CD4-positive, alpha-beta T cell treated with Interleukin-4 for 4 hours (primary cell): ENCODE measurements at regions not wholly inside any gene's neighbourhood (a gene's known extent, or its start where the extent isn't known, plus 50 kb on each side); places are given as distances from the start of the nearest gene placed in this dataset.
"Not testable (repeated sequence)": the region's sequence is repeated elsewhere in the genome, so short reads cannot be mapped to it uniquely, and the experiment has no call there.

Experiments used
- DNase-seq: peaks from one replicate; pipeline ENCODE4 v3.0.0-alpha.2; 2020

DNA sequence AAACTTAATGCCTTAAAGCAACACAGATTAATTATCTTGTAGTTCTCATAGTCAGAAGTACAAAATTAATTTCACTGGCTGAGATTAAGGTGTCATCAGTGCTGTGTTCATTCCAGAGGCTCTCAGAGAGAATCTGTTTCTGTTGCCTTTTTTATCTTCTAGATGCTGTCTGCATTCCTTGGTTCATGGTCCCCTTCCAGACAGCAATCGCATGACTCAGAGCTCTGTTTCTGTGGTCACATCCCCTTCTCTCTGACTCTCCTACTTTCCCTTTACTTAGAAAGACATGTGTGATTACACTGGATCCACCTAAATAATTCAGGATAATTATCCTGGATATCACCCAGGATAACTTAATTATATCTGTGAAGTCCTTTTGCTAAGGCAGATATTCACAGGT lies 148.6 kb downstream of the MAIP1 start:
- DNase-seq: no peak

DNA sequence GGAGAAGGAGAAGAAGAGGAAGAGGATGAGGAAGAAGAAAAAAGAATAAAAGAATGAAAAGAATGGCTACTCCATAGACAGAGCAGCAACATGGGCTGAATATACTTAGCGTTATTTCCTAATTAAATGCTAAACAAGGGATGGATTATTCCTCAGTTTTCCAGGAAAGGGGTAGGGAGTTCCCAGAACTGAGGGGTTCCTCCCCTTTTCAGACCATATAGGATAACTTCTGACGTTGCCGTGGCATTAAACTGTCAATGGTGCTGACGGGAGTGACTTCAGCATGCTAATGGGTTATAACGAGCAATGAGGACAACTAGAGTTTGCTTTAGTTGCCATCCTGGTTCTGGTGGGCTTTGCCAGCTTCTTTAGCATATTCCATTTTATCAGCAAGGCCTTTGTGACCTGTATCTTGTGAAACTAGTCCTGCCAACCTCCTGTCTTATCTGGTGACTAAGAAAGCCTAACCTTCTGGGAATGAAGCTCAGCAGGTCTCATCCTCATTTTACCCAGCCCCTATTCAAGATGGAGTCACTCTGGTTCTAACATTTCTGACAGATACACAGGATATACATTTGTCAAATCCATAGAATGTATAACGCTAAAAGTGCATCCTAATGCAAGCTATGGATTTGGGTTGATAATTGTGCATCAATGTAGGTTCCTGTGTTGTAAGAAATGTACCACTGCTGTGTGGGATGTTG lies 152.3 kb downstream of the MAIP1 start:
- DNase-seq: no peak

DNA sequence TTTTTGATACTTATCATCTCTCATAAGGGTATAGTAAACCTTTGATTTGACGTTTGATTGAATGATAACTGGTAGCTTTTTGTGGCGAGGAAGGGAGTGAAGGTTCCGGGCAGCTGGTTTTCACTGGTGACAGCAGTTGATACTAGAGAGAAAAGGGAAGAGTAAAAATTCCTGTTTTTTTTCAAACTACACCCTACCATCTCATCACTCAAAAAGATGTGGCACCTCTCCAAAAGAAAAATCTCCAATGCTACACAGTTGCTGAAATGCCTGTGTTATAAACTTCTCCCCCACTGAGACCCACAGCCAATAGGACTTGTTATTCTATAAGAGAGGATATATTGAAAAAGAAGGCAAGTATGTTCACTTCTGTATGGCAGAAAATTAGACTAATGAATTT lies 154.0 kb downstream of the MAIP1 start:
- no peak for DNase-seq

DNA sequence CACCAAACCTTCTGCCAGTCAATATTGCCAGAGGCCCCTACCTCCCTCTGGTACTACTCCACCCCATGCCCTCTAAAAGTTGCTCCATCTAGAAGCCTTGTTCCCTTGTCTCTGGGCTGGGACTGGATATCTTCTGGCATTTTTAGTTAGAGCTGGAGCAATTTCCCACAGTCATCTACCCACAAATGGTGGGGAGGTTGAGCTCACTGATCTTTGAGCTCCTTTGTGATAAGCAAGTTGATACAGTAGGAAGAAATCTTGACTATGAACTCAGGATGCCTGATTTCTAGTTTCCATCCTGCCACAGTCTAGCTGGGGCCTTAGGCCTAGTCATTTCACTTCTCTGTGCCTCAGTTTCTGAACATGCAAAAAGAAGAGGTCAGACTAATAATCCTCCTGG lies 155.0 kb downstream of the MAIP1 start:
- DNase-seq: no peak

DNA sequence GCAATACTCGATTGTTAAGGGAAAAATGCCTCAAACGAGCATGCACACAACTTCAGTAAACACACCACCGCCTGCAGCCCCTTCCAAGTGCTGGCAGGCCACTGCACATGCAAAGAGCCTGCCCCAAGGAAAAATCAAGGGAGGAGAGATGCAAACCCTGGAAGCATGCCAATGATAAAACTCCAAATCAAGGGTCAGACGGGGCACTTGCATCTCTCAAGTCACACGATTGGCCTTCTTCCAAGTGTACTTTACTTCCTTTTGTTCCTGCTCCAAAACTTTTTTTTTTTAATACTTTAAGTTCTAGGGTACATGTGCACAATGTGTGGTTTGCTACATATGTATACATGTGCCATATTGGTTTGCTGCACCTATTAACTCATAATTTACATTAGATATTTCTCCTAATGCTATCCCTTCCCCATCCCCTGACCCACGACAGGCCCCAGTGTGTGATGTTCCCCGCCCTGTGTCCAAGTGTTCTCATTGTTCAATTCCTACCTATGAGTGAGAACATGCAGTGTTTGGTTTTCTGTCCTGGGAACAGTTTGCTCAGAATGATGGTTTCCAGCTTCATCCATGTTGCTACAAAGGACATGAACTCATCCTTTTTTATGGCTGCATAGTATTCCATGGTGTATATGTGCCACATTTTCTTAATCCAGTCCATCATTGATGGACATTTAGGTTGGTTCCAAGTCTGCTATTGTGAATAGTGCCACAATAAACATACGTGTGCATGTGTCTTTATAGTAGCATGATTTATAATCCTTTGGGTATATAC lies 157.8 kb downstream of the MAIP1 start:
- DNase-seq: not testable (repeated sequence)

DNA sequence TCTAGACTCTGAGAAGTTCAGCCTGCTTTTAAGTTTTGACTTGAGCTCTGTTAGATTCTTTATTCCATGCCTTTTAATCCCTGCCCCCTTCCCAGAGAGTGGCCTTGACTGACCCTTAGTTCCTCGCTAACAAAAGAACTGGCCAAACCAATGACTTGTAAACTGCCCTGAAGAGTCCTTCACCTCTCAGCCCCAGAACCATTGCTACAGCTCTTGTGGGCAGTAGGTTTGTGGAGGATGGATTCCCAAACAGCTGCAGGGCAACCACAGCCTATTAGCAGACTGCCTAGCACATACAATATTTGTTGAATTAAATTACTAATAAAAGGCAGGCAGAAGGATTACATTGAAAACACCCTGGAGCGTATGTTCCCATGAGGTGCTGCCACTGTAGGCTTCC lies 163.9 kb downstream of the MAIP1 start:
- DNase-seq: no peak

DNA sequence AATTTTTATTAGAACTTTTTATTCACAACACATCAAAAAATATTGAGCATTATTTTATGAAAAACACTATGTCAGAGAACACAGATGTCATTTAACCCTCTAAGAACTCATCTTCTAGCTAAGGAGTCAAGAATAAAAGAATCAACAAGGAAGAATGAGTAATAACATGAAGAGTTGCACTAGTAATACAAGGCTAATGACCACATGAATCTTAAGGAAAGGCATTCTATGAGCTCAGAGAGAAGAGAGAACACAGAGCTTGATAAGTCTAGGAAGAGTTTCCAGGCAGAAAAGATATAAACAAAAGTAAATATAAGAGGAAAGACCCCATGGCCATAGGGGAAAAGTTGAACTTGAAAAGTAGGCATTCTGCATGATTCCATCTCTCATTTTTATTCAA lies 166.5 kb downstream of the MAIP1 start:
- DNase-seq: no peak

DNA sequence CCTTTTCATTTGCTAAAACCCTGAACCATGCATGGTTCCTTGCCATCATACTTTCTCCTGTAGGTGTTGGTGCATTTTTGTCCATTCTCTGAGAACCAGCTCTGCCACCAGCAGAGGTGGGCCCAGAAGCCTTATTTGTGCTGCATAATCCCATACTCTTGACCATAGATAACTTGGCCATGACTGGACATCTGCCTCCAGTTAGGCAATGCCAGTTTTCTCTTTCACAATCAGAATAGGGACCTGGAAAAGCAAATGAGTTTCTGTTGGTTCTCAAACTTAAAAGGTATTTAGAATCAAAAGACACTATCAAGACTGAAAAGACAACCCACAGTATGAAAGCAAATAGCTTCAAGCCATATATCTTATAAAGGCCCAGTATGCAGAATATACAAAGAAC lies 167.3 kb downstream of the MAIP1 start:
- DNase-seq: no peak

DNA sequence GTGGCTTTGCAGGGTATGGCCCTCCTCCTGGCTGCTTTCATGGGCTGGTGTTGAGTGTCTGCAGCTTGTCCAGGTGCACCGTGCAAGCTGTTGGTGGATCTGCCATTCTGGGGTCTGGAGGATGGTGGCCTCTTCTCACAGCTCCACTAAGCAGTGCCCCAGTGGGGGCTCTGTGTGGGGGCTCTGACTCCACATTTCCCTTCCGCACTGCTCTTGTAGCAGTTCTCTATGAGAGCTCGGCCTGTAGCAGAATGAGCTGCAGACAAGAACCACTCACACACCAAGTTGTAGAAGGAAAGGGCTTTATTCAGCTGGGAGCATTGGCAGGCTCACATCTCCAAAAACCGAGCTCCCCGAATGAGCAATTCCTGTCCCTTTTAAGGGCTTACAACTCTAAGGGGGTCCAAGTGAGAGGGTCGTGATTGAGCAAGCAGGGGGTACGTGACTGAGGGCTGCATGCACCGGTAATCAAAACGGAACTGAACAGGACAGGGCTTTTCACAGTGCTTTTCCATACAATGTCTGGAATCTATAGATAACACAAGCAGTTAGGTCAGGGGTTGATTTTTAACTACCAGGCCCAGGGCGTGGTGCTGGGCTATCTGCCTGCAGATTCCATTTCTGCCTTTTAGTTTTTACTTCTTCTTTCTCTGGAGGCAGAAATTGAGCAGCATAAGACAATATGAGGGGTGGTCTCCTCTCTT lies 169.4 kb downstream of the MAIP1 start:
- not testable (repeated sequence) for DNase-seq

DNA sequence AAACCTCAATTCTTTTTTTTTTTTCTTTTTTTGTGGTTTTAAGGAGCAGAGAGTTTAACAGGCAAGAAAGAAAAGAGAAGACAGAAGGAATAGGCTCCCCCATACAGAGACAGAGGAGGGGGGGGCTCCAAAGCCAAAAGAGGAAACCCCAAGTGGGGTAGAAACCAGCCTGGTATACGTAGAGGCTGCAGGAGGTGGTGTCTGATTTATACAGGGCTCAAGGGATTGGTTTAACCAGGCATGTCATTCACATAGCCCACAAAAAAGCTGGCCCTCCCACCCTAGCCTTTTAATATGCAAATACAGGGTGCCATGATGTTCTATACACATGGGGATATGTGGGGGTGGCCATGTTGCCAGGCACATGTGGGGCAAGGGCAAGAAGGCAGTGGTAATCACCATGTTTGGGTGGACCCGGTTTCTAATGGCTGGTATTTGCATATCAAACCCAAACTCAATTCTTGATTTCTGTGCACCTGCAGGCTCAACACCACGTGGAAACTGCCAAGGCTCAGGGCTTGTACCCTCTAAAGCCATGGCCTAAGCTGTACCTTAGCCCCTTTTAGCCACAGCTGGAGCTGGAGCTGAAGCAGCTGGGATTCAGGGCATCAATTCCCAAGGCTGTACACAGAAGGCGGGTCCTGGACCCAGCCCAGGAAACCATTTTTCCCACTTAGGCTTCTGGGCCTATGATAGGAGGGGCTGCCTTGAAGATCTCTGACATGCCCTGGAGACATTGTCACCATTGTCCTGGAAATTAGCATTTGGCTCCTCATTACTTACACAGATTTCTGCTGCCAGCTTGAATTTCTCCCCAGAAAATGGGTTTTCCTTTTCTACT lies 170.3 kb downstream of the MAIP1 start:
- DNase-seq: no peak

DNA sequence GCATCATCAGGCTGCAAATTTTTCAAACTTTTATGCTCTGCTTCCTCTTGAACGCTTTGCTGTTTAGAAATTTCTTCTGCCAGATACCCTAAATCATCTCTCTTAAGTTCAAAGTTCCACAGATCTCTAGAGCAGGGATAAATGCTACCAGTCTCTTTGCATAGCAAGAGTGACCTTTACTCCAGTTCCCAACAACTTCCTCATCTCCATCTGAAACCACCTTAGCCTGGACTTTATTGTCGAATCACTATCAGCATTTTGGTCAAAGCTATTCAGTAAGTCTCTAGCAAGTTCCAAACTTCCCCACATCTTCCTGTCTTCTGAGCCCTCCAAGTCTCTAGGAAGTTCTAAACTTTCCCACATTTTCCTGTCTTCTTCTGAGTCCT lies 170.9 kb downstream of the MAIP1 start:
- not testable (repeated sequence) for DNase-seq

DNA sequence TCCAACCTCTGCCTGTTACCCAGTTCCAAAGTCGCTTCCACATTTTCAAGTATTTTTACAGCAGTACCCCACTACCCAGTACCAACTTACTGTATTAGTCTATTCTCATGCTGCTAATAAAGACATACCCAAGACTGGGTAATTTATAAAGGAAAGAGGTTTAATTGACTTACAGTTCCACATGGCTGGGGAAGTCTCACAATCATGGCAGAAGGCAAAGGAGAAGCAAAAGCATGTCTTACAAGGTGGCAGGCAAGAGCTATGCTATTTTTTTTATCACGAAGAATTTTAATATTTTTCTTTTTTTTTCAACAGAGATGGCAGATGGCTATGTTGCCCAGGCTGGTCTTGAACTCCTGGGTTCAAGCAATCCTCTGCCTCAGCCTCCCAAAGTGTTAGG lies 171.3 kb downstream of the MAIP1 start:
- not testable (repeated sequence) for DNase-seq

DNA sequence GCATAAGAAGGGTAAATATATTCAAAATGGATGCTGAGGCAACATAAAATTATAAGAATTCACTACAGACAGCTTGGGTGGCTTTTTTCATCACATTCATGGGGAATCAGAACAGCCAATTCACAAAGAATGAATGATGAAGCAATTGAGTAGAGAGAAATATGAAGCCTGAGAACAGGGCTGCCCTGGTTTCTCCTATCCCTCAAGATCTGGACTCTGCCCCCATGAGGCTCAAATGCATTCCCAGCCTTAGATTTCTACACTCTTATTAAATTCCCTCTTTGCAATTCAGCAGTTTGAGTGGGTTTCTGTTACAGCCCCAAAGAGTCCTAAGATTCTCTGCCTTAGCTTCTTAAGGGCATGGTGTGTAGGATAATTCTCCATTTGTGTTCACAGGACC lies 172.5 kb downstream of the MAIP1 start:
- no peak for DNase-seq

DNA sequence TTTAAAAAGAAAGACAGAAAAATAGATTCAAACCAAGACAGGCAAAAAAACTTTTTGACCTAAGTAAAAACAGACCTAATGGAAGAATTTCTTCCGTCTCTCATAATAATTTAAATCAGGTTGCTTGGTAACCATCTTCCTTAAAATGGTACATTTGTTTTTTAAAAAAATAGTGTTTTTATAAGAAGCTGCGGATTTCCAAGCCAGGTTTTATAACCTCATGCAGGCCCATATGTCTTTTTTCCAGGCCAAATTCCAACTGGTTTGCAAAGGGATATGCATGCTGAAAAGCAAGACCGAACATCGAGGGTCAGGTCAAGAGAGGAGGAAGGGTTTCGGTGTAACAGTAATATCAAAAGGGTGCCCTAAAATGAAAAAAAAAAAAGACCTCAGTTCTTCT lies 172.9 kb downstream of the MAIP1 start:
- no peak for DNase-seq

DNA sequence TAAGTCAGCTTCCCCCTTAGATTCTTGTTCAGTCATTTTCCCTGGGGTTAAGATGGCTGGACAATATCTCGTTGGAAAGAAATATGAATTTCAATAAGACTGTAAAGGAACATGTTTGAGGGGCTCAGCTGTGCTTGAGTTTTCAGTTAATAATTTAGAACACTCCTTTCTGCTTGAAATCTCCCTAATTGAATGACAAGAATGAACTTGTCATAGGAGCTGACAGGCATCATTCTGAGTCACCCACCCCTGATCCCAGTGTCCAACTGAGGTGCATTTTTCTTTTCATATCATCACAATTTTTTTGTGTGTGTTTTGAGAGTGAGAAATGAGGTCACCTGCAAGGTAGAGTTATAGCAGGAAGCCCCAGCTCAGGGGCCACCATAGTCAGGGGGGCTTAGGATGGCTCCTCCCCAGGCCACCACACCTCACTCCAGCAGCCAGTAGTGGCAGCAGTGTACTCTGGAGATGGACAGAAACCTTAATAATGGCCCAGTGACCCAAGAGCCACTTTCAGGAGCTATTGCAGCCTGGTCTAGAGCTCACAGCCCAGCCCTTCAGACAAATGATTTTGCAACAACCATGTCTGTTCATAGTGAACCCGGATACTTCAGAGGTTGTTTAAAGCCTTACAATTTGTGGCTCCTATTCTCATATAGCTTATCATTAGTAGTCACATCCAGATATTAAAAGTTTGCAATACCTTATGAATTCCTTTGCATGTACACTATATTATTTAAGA lies 174.5 kb downstream of the MAIP1 start:
- DNase-seq: no peak

DNA sequence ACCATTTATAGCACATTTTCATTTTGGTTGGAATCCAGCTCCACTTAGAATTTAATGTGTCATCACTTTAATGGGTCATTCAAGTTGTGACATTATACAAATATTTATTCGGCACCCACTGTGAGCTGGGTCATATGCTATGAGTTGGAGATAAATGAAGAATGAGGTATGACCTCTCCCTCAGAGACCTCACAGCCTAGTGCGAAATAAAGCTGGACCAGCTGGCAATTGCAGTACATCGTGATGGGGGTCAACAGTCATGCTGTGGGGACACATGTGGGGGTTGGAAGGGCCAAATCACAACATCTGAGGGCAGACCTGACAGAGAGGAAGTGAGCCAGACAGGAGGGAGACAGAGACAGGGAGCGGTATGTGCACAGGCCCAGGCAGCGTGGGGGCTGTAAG lies 175.4 kb downstream of the MAIP1 start:
- DNase-seq: no peak

DNA sequence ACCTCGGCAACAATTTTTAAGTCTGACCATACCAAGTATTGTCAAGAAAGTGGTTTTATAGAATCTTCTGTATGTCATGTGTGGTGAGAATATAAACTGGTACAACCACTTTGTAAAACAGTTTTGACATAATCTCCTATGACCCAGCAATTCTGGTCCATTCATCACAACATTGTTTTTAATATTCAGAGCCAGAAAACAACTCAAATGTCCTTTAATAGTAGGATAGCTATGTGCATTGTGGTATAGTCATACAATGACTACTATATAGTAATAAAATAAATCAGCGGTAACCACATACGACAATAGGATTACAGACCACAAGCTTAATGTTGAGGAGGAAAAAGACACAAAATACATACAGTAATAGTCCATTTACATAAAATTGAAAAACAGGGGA lies 175.2 kb upstream of the SPATS2L start:
- no peak for DNase-seq

DNA sequence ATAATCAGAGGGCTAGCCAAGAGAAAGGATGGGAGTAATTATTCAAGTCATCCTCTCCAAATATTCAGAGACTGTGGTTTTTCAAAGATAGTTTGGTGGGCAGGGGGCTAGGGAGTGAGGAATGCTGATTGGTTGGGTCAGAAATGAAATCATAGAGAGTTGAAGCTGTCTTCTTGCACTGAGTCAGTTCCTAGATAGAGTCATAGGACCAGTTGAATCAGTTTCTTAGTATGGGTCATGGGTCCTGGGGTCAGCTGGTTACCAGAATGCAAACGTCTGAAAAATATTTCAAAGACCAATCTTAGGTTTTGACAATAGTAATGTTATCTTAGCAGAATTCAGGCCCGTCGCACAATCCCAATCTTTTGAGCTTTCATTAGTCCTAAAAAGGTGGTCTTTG lies 171.4 kb upstream of the SPATS2L start:
- DNase-seq: no peak

DNA sequence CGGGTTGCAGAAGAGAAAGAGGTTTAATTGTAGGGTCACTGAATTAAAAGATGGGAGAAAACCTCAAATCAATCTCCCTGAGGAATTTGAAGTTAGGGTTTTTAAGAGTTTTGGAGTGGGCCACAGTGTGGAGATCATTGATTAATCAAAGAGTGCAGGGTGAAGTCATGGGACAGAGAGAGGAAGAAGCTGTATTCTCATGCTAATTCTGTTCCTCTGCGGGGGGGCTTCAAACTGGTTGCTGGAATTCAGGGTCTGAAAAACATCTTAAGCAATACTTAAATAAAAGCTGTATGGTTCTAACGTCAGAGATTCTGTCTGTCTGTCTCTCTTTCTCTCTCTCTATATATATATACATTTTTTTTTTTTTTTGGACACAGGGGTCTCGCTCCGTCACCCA lies 169.8 kb upstream of the SPATS2L start:
- DNase-seq: no peak

DNA sequence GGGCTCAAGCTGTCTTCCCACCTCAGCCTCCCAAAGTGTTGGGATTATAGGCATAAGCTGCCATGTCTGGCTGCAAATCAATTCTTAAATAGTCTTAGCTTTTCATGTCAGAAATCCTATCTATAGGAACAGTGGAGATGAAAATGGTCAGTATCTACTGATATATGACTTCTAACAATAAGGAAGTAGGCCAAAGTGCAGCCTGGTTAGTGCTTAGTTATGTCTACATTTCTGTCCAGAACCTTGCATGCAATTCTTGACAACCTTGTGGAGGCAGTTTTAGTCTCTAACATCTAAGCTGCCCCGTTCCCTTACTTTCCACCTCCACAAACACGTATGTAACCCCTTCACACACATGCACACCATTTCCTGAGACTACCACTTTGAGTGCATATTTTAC lies 169.2 kb upstream of the SPATS2L start:
- no peak for DNase-seq

DNA sequence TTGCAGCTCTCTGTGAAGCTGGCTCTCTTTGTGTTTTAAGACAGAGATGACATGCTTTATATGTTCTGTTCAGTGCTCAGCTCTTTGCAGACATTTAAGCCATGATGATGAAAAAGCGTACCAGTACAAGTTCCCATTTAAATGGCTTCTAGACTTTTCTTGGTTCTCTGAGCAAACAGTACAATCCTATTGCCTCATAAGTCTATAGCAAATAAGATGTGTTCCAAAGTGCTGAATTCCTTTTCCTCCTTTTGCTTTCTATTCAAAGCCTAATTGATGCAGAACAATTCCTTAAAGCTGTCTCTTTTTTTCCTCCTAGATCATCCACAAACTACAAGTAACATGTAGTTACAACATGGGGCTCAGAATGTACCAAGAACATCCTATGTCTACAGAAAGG lies 168.8 kb upstream of the SPATS2L start:
- DNase-seq: no peak

DNA sequence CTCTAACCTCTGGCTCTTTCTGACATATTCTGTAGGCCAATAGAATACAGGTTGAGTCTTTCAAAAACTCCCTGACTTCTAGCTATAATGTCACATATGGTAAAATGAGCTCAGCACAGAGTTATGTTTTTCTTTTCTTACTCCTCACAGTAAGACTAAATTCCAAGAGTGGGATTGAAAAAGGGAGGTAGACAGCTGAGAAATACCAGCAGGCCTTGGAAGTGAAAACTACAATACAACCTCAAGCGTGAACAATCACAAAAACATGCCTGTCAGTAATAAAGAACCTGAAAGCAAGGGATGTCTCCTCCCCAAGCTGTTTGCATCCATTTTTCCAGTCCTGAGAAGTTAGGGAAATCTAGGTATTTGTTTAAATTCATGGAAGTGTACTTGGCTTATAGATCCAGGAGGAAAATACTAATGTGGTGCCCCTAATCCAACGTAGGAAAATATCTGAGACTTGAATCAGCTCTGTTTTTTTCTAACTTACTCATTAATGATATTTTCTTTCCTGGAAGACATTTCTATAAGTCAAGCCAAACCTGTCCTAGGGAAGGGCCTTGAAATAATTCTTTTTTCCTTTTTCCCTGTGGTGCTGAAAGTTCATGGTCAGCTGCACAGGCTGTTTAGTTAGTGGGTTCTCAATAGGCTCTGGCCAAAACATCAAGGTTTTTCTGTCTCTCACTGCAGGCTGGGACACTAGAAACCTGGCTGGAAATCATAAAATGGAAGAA lies 167.9 kb upstream of the SPATS2L start:
- DNase-seq: no peak
